GM12878 (cell line): ENCODE measurements at regions not wholly inside any gene's neighbourhood (a gene's known extent, or its start where the extent isn't known, plus 50 kb on each side); places are given as distances from the start of the nearest gene placed in this dataset.

Source experiments
- ATAC-seq: fragments of 200-7000 bp; cut with Tn5 transposase; 3 replicates; pipeline ENCODE4 v1.9.1; 2020; ENCODE audit warnings: mild to moderate bottlenecking, moderate library complexity
- BruUV-seq: library from RNA; stranded (reverse); fragments of 400-500 nt; replicated peaks from 2 replicates; lab custom pipeline; 2021; lab: Mats Ljungman, UMichigan
- CTCF ChIA-PET: fragments of 300-600 bp; sonication (Branson Sonifier 250); formaldehyde crosslinking; extraction: SDS; loops from one replicate; lab custom pipeline; 2021; ENCODE audit warnings: inconsistent platforms; lab: Yijun Ruan, JAX
- POLR2A ChIA-PET: fragments of 350-600 bp; formaldehyde crosslinking; extraction: SDS; loops from one replicate; lab custom pipeline; 2021; ENCODE audit warnings: inconsistent platforms; lab: Charles Lee
- RAD21 ChIA-PET: fragments of 300-600 bp; sonication (Branson Sonifier 250); formaldehyde crosslinking; loops from one replicate; lab custom pipeline; 2023; ENCODE audit warnings: antibody characterized with exemption; ENCODE audit not compliant: unreplicated experiment; lab: Charles Lee
- SMC1A ChIA-PET: fragments of 300-600 bp; sonication (Branson Sonifier 250); formaldehyde crosslinking; loops from one replicate; lab custom pipeline; 2023; ENCODE audit not compliant: unreplicated experiment, uncharacterized antibody; lab: Charles Lee
- DNase-seq: peaks from one replicate; pipeline ENCODE4 v3.0.0-alpha.2; 2011; ENCODE audit warnings: low read depth, low spot score
- FAIRE-seq: peaks from 3 replicates; lab custom pipeline; 2011; peaks lifted over from hg19 to GRCh38; lab: Jason Lieb, UNC
- H2AFZ ChIP-seq: 2 replicates; pipeline ENCODE4 v1.6.0; 2011; ENCODE audit warnings: low read depth, low read length, control low read depth; ENCODE audit not compliant: control insufficient read depth
- H3K27ac ChIP-seq: 2 replicates; pipeline ENCODE4 v1.5.1; 2011; ENCODE audit warnings: control low read depth; ENCODE audit not compliant: control insufficient read depth, insufficient read depth
- H3K27me3 ChIP-seq, 2 experiments: replicated peaks in 1 of 2; 2 replicates each; pipeline versions ENCODE4 v1.6.0 to v1.6.1; 2011; ENCODE audit warnings: low read length in 1 of 2; ENCODE audit not compliant: control insufficient read depth in 2 of 2, insufficient read depth in 2 of 2
- H3K36me3 ChIP-seq, 2 experiments: 2 replicates each; pipeline ENCODE4 v1.5.1; 2011; ENCODE audit warnings: low read length in 1 of 2; ENCODE audit not compliant: control insufficient read depth in 2 of 2, insufficient read depth in 2 of 2
- H3K4me1 ChIP-seq: 2 replicates; pipeline ENCODE4 v1.6.1; 2011; ENCODE audit warnings: mild to moderate bottlenecking, low read length, moderate library complexity, mixed read lengths; ENCODE audit not compliant: control insufficient read depth, insufficient read depth
- H3K4me2 ChIP-seq: 2 replicates; pipeline ENCODE4 v1.6.0; 2011; ENCODE audit warnings: control low read depth; ENCODE audit not compliant: control insufficient read depth, insufficient read depth
- H3K4me3 ChIP-seq: fragments of 200-600 bp; sonication (generic); 2 replicates; pipeline ENCODE4 v1.5.1; 2016
- H3K79me2 ChIP-seq: 2 replicates; pipeline ENCODE4 v1.6.0; 2011; ENCODE audit warnings: low read length; ENCODE audit not compliant: control insufficient read depth, insufficient read depth
- H3K9ac ChIP-seq: 2 replicates; pipeline ENCODE4 v1.8.0; 2011; ENCODE audit warnings: low read length, control low read depth, mixed read lengths; ENCODE audit not compliant: control insufficient read depth, insufficient read depth
- H3K9me3 ChIP-seq: replicated peaks from 3 replicates; pipeline ENCODE4 v1.5.1; 2011; ENCODE audit warnings: mild to moderate bottlenecking, low read length; ENCODE audit not compliant: control insufficient read depth, insufficient read depth
- H4K20me1 ChIP-seq: 2 replicates; pipeline ENCODE4 v1.6.0; 2011; ENCODE audit not compliant: control insufficient read depth, insufficient read depth
- BCL11A ChIP-seq: IDR thresholded peaks from 2 replicates; pipeline ENCODE4 v1.6.1; 2011; ENCODE audit warnings: low read depth, low read length
- BRCA1 ChIP-seq: IDR thresholded peaks from 2 replicates; pipeline ENCODE4 v1.6.1; 2011; ENCODE audit warnings: low read depth, low read length, improper control_type of control experiment
- CBX3 ChIP-seq: fragments of 200-600 bp; sonication (generic); IDR thresholded peaks from 2 replicates; pipeline ENCODE4 v1.6.1; 2016; ENCODE audit warnings: low read depth, borderline replicate concordance
- CEBPB ChIP-seq, 2 experiments: fragments of 150-350 bp in 1 of 2; IDR thresholded peaks; 2 replicates each; pipeline ENCODE4 v1.6.1; 2012 to 2014; ENCODE audit warnings: low read depth in 2 of 2, low read length in 2 of 2, borderline replicate concordance in 1 of 2, inconsistent platforms in 1 of 2
- IKZF2 ChIP-seq, 2 experiments: fragments of 450-650 bp; IDR thresholded peaks; 2 replicates each; pipeline ENCODE4 v1.6.1; 2017; ENCODE audit warnings: mild to moderate bottlenecking in 2 of 2, moderate library complexity in 2 of 2
- KDM1A ChIP-seq: fragments of 200-600 bp; sonication (generic); IDR thresholded peaks from 2 replicates; pipeline ENCODE4 v1.6.1; 2016; ENCODE audit warnings: borderline replicate concordance
- MEF2A ChIP-seq: IDR thresholded peaks from 2 replicates; pipeline ENCODE4 v1.6.1; 2011; ENCODE audit warnings: low read depth, mild to moderate bottlenecking, low read length, moderate library complexity; ENCODE audit not compliant: insufficient read depth
- SMC3 ChIP-seq: IDR thresholded peaks from 2 replicates; pipeline ENCODE4 v1.6.1; 2011; ENCODE audit warnings: low read length, improper control_type of control experiment, borderline replicate concordance
- WRNIP1 ChIP-seq: IDR thresholded peaks from 2 replicates; pipeline ENCODE4 v1.6.1; 2011; ENCODE audit warnings: low read depth, low read length, improper control_type of control experiment, borderline replicate concordance
- YBX1 ChIP-seq: fragments of 450-650 bp; IDR thresholded peaks from 2 replicates; pipeline ENCODE4 v1.6.1; 2016; ENCODE audit warnings: antibody characterized with exemption
- ZNF207 ChIP-seq: fragments of 450-650 bp; IDR thresholded peaks from 2 replicates; pipeline ENCODE4 v1.6.1; 2014; ENCODE audit warnings: antibody characterized with exemption, mild to moderate bottlenecking, borderline replicate concordance
- ZNF622 ChIP-seq: fragments of 450-650 bp; IDR thresholded peaks from 2 replicates; pipeline ENCODE4 v1.6.1; 2017; ENCODE audit warnings: mild to moderate bottlenecking, inconsistent platforms
- WGBS: methylation state at CpG from one replicate; pipeline ENCODE4 v1.1.6; 2016; ENCODE audit warnings: low lambda C conversion rate; ENCODE audit not compliant: insufficient replicate concordance, insufficient coverage; ENCODE audit errors: missing lambda C conversion rate; 5-methylcytosine and 5-hydroxymethylcytosine counted together
- in situ Hi-C: fragments of 300-500 bp; cut with MboI; formaldehyde crosslinking; loops from 9 replicates; pipeline ENCODE4 v1.14.3; 2018; ENCODE audit warnings: mixed read lengths
- intact Hi-C: fragments of 100-400 bp; cut with micrococcal nuclease; formaldehyde crosslinking; loops from one replicate; pipeline ENCODE4 v1.14.2; 2022; ENCODE audit not compliant: unreplicated experiment
- TF ChIP-seq, protein P1 (sequence below): fragments of 450-650 bp; IDR thresholded peaks from 2 replicates; pipeline ENCODE4 v1.6.1; 2017; ENCODE audit warnings: borderline replicate concordance
- TF ChIP-seq, protein P2 (sequence below): fragments of 450-650 bp; formaldehyde crosslinking; IDR thresholded peaks from 2 replicates; pipeline ENCODE4 v1.5.0; 2022; ENCODE audit warnings: mild to moderate bottlenecking, missing genetic modification characterization

DNA sequence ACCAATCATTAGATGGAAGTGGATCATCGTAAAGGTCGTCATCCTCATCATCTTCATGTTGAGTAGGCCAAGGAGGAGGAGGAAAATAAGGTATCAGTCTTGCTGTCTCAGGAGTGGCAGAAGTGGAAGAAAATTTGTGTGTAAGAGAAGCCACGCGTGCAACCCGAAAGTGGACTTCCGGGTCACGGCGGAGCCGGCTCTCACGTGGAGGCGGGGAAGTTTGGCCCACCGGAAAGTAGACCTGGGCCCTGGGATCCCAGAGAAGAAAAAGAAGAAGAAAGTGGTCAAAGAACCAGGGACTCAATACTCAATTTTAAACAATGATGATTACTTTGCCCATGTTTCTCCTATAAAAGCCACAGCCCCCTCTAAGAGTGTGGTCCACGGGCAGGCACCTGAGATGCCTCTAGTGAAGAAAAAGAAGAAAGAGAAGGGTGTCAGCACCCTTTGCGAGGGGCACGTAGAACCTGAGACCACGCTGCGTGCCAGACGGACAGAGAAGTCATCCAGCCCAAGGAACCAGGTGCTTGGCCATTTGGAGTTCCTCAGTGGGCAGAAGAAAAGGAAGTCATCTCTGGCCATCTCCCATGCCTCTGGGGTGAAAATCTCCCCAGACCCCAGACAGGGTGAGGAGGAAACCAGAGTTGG, 365.8 kb downstream of the BCAT1 start:
- no peaks in the 10 kb centered on the region for H4K20me1 ChIP-seq
- no peaks in the 10 kb centered on the region for H3K79me2 ChIP-seq
- SMC1A ChIA-PET = interaction anchor here (1.0 kb wide), 1 partner anchor 853 kb away, joined by 3 read pairs; no protein-coding TSS in a partner anchor
- no peak for FAIRE-seq
- in situ Hi-C loops = no loop called here
- no peak for TF ChIP-seq CBX3
- TF ChIP-seq BRCA1 = no peak
- no peak for TF ChIP-seq SMC3
- TF ChIP-seq IKZF2 (IDR thresholded peaks at IDR 0.05) = no peak
- TF ChIP-seq, protein P1, sequence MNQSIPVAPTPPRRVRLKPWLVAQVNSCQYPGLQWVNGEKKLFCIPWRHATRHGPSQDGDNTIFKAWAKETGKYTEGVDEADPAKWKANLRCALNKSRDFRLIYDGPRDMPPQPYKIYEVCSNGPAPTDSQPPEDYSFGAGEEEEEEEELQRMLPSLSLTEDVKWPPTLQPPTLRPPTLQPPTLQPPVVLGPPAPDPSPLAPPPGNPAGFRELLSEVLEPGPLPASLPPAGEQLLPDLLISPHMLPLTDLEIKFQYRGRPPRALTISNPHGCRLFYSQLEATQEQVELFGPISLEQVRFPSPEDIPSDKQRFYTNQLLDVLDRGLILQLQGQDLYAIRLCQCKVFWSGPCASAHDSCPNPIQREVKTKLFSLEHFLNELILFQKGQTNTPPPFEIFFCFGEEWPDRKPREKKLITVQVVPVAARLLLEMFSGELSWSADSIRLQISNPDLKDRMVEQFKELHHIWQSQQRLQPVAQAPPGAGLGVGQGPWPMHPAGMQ = no peak
- TF ChIP-seq, all 136 proteins: peak for 0
- no peak overlapping the region for H3K9ac ChIP-seq
- H3K36me3 ChIP-seq = no peaks in the 10 kb centered on the region
- DNase-seq (no peak), ATAC-seq (no peak)
- no TSS peak for BruUV-seq
- H3K4me3 ChIP-seq = no peak overlapping the region
- no peaks in the 10 kb centered on the region for H3K4me1 ChIP-seq
- 72% methylated on average over 18 of the region's 18 CpGs for WGBS
- H3K27me3 ChIP-seq = no peaks in the 10 kb centered on the region; a peak in 1 of 4 replicates
- no peak overlapping the region for H3K27ac ChIP-seq
- POLR2A ChIA-PET = interaction anchor here (0.6 kb wide), 1 partner anchor 197 kb away, joined by 4 read pairs; no protein-coding TSS in a partner anchor
- no peak overlapping the region for H3K4me2 ChIP-seq
- CTCF ChIA-PET = no interaction called here
- no peak overlapping the region for H2AFZ ChIP-seq
- intact Hi-C loops = loop anchor here (2.0 kb wide), 1 partner anchor 78 kb away; no protein-coding TSS in a partner anchor
- no peaks in the 10 kb centered on the region for H3K9me3 ChIP-seq
- RAD21 ChIA-PET = no interaction called here

GRCh38 chr12:24574538-24574937, 374.4 kb downstream of the BCAT1 start:
- ChIA-PET SMC1A (no interaction called here), POLR2A (no interaction called here), CTCF (no interaction called here), RAD21 (no interaction called here)
- in situ Hi-C loops = no loop called here
- intact Hi-C loops = no loop called here
- Histone ChIP-seq H3K9me3 (no peaks in the 10 kb centered on the region), H3K36me3 (no peaks in the 10 kb centered on the region), H3K9ac (no peak overlapping the region), H3K4me1 (no peaks in the 10 kb centered on the region), H3K27me3 (no peaks in the 10 kb centered on the region), H3K4me3 (no peak overlapping the region), H4K20me1 (no peaks in the 10 kb centered on the region), H3K4me2 (no peak overlapping the region), H3K79me2 (no peaks in the 10 kb centered on the region), H3K27ac (no peak overlapping the region), H2AFZ (no peak overlapping the region)
- ATAC-seq (no peak), DNase-seq (no peak), FAIRE-seq (no peak)
- 14% methylated on average over 4 of the region's 4 CpGs for WGBS
- BruUV-seq = no TSS peak
- no peak for TF ChIP-seq YBX1
- no peak for TF ChIP-seq ZNF207
- no peak for TF ChIP-seq MEF2A
- TF ChIP-seq ZNF622 = no peak
- TF ChIP-seq CEBPB (IDR thresholded peaks at IDR 0.05; ENCODE audit: borderline replicate concordance in 1 of 2, low read depth in 2 of 2, low read length in 2 of 2) = no peak
- no peak for TF ChIP-seq WRNIP1
- TF ChIP-seq, protein P2, sequence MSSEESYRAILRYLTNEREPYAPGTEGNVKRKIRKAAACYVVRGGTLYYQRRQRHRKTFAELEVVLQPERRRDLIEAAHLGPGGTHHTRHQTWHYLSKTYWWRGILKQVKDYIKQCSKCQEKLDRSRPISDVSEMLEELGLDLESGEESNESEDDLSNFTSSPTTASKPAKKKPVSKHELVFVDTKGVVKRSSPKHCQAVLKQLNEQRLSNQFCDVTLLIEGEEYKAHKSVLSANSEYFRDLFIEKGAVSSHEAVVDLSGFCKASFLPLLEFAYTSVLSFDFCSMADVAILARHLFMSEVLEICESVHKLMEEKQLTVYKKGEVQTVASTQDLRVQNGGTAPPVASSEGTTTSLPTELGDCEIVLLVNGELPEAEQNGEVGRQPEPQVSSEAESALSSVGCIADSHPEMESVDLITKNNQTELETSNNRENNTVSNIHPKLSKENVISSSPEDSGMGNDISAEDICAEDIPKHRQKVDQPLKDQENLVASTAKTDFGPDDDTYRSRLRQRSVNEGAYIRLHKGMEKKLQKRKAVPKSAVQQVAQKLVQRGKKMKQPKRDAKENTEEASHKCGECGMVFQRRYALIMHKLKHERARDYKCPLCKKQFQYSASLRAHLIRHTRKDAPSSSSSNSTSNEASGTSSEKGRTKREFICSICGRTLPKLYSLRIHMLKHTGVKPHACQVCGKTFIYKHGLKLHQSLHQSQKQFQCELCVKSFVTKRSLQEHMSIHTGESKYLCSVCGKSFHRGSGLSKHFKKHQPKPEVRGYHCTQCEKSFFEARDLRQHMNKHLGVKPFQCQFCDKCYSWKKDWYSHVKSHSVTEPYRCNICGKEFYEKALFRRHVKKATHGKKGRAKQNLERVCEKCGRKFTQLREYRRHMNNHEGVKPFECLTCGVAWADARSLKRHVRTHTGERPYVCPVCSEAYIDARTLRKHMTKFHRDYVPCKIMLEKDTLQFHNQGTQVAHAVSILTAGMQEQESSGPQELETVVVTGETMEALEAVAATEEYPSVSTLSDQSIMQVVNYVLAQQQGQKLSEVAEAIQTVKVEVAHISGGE (CRISPR knock-in tag) = no peak
- TF ChIP-seq BCL11A = no peak
- TF ChIP-seq KDM1A = no peak
